MCF 10A (cell line): ENCODE measurements at regions not wholly inside any gene's neighbourhood (a gene's known extent, or its start where the extent isn't known, plus 50 kb on each side); places are given as distances from the start of the nearest gene placed in this dataset.

Experiments
- BruUV-seq: library from RNA; stranded (reverse); fragments of 400-500 nt; replicated peaks from 2 replicates; lab custom pipeline; 2021; lab: Mats Ljungman, UMichigan
- CTCF ChIA-PET: fragments of 300-600 bp; sonication (Branson Sonifier 250); formaldehyde crosslinking; extraction: SDS; loops from one replicate; lab custom pipeline; 2021; ENCODE audit warnings: antibody characterized with exemption, inconsistent platforms; lab: Yijun Ruan, JAX
- POLR2A ChIA-PET: fragments of 300-600, 350-650 bp; sonication (Branson Sonifier 250); formaldehyde crosslinking; extraction: SDS; loops from one replicate; lab custom pipeline; 2020; ENCODE audit warnings: antibody characterized with exemption, inconsistent platforms; lab: Yijun Ruan, JAX
- DNase-seq: peaks from one replicate; pipeline ENCODE4 v3.0.0-alpha.2; 2018; ENCODE audit not compliant: unreplicated experiment
- H3K27ac Mint-ChIP-seq: one replicate; pipeline ENCODE4 v1.8.0; 2022; ENCODE audit warnings: mild to moderate bottlenecking, low read depth, mixed read lengths; ENCODE audit not compliant: unreplicated experiment
- H3K27me3 Mint-ChIP-seq: one replicate; pipeline ENCODE4 v1.8.0; 2022; ENCODE audit warnings: mixed read lengths; ENCODE audit not compliant: insufficient read depth, unreplicated experiment
- H3K36me3 Mint-ChIP-seq: one replicate; pipeline ENCODE4 v1.8.0; 2022; ENCODE audit warnings: mild to moderate bottlenecking, moderate library complexity, mixed read lengths; ENCODE audit not compliant: insufficient read depth, unreplicated experiment
- H3K4me1 Mint-ChIP-seq: one replicate; pipeline ENCODE4 v1.8.0; 2022; ENCODE audit warnings: mixed read lengths; ENCODE audit not compliant: insufficient read depth, unreplicated experiment
- H3K4me3 Mint-ChIP-seq: one replicate; pipeline ENCODE4 v1.8.0; 2022; ENCODE audit warnings: mild to moderate bottlenecking, moderate library complexity, mixed read lengths; ENCODE audit not compliant: unreplicated experiment
- H3K9me3 Mint-ChIP-seq: one replicate; pipeline ENCODE4 v1.8.0; 2022; ENCODE audit warnings: mixed read lengths; ENCODE audit not compliant: unreplicated experiment
- intact Hi-C: fragments of 100-400 bp; cut with micrococcal nuclease; formaldehyde crosslinking; loops from 2 replicates; pipeline ENCODE4 v1.14.1; 2022
- TF ChIP-seq, protein P1 (sequence below): fragments of 200-600 bp; IDR thresholded peaks from one replicate; pipeline ENCODE4 v1.8.0; 2022; ENCODE audit warnings: antibody characterized with exemption, mild to moderate bottlenecking; ENCODE audit not compliant: unreplicated experiment

DNA sequence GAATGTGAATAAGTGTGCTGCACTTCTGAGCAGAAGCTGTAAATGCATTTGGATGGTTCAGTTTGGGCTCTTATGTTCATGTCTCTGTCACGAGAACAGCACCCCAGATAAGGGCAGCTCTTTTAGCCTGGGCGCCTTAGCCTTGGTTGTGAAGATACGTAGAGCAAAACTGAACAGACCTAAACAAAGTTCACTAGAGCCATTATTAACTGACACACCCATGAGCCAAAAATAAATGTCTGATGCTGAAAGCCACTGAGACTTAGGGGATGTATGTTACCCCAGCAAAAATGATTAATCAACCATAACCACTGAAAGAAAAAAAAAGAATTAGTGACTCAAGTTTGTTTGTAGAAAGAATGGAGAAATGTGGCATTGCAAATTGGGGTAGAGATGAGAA, 343.4 kb downstream of the BCAT1 start:
- Mint-ChIP-seq H3K4me3 (no peak overlapping the region), H3K27me3 (no peaks in the 10 kb centered on the region), H3K4me1 (peaks cover 11% of the 10 kb centered on the region), H3K9me3 (no peaks in the 10 kb centered on the region), H3K27ac (no peak overlapping the region), H3K36me3 (no peaks in the 10 kb centered on the region)
- TF ChIP-seq, protein P1, sequence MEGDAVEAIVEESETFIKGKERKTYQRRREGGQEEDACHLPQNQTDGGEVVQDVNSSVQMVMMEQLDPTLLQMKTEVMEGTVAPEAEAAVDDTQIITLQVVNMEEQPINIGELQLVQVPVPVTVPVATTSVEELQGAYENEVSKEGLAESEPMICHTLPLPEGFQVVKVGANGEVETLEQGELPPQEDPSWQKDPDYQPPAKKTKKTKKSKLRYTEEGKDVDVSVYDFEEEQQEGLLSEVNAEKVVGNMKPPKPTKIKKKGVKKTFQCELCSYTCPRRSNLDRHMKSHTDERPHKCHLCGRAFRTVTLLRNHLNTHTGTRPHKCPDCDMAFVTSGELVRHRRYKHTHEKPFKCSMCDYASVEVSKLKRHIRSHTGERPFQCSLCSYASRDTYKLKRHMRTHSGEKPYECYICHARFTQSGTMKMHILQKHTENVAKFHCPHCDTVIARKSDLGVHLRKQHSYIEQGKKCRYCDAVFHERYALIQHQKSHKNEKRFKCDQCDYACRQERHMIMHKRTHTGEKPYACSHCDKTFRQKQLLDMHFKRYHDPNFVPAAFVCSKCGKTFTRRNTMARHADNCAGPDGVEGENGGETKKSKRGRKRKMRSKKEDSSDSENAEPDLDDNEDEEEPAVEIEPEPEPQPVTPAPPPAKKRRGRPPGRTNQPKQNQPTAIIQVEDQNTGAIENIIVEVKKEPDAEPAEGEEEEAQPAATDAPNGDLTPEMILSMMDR = no peak
- no TSS peak for BruUV-seq
- no peak for DNase-seq
- CTCF ChIA-PET = interaction anchor here (0.7 to 1.2 kb wide), 2 partner anchors 10 to 102 kb away, joined by 3 read pairs; no protein-coding TSS in a partner anchor
- intact Hi-C loops = no loop called here
- POLR2A ChIA-PET = no interaction called here

DNA sequence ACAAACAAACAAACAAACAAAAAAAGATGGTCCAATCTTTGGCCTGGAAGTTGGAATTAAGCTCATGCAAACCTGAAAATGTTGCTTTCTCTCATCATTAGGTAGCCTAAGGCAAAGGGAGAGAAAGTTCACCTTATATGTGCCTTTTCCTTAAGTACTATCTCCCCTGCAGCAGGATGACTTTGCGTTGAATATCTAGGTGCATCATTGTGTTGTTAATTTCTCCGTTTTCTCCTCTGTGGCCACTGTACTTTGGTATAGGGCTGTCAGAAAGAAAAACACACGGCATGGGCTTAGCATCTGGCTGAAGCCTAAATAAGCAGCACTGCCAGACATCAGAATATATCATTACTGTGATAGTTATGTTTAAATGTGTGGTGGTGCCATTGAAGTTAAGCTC, 345.5 kb downstream of the BCAT1 start:
- TF ChIP-seq, protein P1 = no peak
- H3K27ac Mint-ChIP-seq = no peak overlapping the region
- no TSS peak for BruUV-seq
- ChIA-PET CTCF (interaction anchor here (0.8 kb wide), 1 partner anchor 590 kb away, joined by 3 read pairs; no protein-coding TSS in a partner anchor), POLR2A (no interaction called here)
- H3K4me1 Mint-ChIP-seq = peaks cover 6% of the 10 kb centered on the region
- no peaks in the 10 kb centered on the region for H3K9me3 Mint-ChIP-seq
- no peaks in the 10 kb centered on the region for H3K36me3 Mint-ChIP-seq
- no peaks in the 10 kb centered on the region for H3K27me3 Mint-ChIP-seq
- H3K4me3 Mint-ChIP-seq = no peak overlapping the region
- intact Hi-C loops = no loop called here
- no peak for DNase-seq

DNA sequence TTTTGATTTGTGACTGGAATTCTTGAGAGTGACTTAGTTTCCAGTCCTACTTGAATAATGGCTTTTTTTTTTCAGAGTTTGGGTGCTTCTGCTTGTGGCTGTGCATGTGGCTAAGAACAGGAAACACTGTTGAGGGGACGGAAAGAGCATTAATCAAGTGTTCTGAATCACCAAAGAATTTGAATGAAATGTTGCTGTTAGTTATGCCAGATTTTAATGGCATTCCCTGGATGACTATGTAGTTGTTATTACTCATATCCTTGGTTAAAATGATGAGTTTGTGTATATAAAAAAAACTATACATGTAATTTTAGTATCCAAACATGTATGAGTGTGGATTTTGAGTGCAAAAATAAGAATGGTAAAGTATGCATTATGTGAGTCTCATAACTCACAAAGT, 347.9 kb downstream of the BCAT1 start:
- Mint-ChIP-seq H3K9me3 (no peaks in the 10 kb centered on the region), H3K4me1 (peaks cover 6% of the 10 kb centered on the region), H3K36me3 (no peaks in the 10 kb centered on the region), H3K4me3 (no peak overlapping the region), H3K27me3 (no peaks in the 10 kb centered on the region), H3K27ac (no peak overlapping the region)
- CTCF ChIA-PET = interaction anchor here (0.6 to 0.7 kb wide), 3 partner anchors 31 to 553 kb away, joined by 3 read pairs; no protein-coding TSS in a partner anchor
- TF ChIP-seq, protein P1 = no peak
- intact Hi-C loops = loop anchor here (2.0 kb wide), 1 partner anchor 178 kb away; no protein-coding TSS in a partner anchor
- BruUV-seq = no TSS peak
- peak; percentile 55 for DNase-seq
- POLR2A ChIA-PET = no interaction called here

DNA sequence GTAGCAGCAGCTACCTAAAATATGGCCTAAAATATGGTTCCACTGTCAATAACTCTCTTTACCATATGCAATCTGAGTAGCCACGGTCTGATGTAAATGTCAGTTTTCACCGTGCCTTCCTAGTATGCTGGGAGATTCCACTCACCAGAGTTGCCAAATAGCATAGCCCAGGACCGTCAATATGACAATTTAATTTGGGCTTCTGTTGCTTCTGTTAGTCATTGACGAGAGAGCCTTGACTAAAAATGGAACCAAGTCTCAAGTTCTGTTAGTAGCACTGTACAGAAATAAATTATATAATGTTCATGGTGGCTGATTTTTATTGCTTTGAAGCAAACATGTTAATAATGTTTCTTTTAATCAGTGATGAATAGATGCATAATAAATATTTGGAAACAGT, 348.4 kb downstream of the BCAT1 start:
- Mint-ChIP-seq H3K9me3 (no peaks in the 10 kb centered on the region), H3K4me3 (no peak overlapping the region), H3K4me1 (peaks cover 6% of the 10 kb centered on the region), H3K27ac (no peak overlapping the region), H3K27me3 (no peaks in the 10 kb centered on the region), H3K36me3 (no peaks in the 10 kb centered on the region)
- no TSS peak for BruUV-seq
- POLR2A ChIA-PET = no interaction called here
- DNase-seq = no peak
- CTCF ChIA-PET = interaction anchor here (0.7 kb wide), 1 partner anchor 143 kb away, joined by 3 read pairs; no protein-coding TSS in a partner anchor
- TF ChIP-seq, protein P1 = no peak
- intact Hi-C loops = loop anchor here (2.0 kb wide), 1 partner anchor 178 kb away; no protein-coding TSS in a partner anchor
